ENCODE measurements at regions not wholly inside any gene's neighbourhood (a gene's known extent, or its start where the extent isn't known, plus 50 kb on each side); places are given as distances from the start of the nearest gene placed in this dataset.

DNA sequence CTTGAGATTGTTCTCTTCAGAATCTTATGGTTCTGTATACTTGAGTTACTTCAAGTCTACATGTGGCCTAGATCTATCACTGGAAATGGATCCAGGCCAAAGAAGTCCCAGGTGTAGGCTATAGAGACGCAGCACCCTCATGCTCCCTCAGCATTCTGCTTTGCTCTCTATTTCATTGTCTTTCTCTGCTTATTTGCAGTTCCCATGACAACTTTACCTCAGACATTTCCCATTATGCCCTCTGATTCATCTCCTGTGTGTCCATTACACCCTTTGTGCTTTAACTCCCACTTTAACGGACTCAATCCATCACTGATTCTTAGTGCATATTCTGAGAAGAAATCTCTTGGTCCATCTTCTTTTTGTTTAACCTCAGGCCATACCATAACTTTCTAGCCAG lies 236.9 kb upstream of the NRIP1 start:
- no peak for TF ChIP-seq POLR2AphosphoS5 (IDR thresholded peaks at IDR 0.05)
- TF ChIP-seq, protein P1, sequence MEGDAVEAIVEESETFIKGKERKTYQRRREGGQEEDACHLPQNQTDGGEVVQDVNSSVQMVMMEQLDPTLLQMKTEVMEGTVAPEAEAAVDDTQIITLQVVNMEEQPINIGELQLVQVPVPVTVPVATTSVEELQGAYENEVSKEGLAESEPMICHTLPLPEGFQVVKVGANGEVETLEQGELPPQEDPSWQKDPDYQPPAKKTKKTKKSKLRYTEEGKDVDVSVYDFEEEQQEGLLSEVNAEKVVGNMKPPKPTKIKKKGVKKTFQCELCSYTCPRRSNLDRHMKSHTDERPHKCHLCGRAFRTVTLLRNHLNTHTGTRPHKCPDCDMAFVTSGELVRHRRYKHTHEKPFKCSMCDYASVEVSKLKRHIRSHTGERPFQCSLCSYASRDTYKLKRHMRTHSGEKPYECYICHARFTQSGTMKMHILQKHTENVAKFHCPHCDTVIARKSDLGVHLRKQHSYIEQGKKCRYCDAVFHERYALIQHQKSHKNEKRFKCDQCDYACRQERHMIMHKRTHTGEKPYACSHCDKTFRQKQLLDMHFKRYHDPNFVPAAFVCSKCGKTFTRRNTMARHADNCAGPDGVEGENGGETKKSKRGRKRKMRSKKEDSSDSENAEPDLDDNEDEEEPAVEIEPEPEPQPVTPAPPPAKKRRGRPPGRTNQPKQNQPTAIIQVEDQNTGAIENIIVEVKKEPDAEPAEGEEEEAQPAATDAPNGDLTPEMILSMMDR (IDR thresholded peaks at IDR 0.05), result no peak
- TF ChIP-seq POLR2A (IDR thresholded peaks at IDR 0.05), result no peak
- TF ChIP-seq EP300 (IDR thresholded peaks at IDR 0.05), result no peak
- Histone ChIP-seq H3K36me3 (no peaks in the 10 kb centered on the region), H3K4me3 (no peak overlapping the region), H3K27ac (no peak overlapping the region), H3K4me1 (peaks cover 4% of the 10 kb centered on the region), H3K27me3 (no peaks in the 10 kb centered on the region), H3K9me3 (no peaks in the 10 kb centered on the region)
- no peak for DNase-seq (ENCODE audit: low spot score in 2 of 2)
- 88% methylated on average over 2 of the region's 2 CpGs for WGBS

DNA sequence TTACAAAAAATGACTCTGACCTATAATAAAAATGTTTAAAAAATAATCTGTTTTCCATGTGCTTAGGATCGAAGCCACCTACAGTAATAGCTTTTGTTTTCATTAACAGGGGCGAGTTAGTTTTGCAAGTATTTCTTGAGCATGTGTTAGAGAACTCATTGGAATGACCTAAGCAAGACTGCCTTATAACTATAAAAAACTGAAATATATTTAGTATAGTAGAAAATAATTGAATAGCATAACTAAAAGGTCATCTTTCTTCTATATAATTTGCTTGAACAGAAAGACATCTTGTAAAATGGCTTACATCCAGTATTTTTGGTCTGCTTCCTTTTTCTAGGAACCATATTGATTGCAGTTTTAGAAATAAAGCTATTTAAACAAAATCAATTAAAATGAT lies 241.5 kb upstream of the NRIP1 start:
- H3K4me3 ChIP-seq, result no peak overlapping the region
- H3K4me1 ChIP-seq, result peaks cover 11% of the 10 kb centered on the region
- DNase-seq (ENCODE audit: low spot score in 2 of 2), result no peak
- no peaks in the 10 kb centered on the region for H3K36me3 ChIP-seq
- H3K27ac ChIP-seq, result no peak overlapping the region
- H3K27me3 ChIP-seq, result no peaks in the 10 kb centered on the region
- no peaks in the 10 kb centered on the region for H3K9me3 ChIP-seq
- WGBS, result 87% methylated on average over 2 of the region's 2 CpGs
- TF ChIP-seq, protein P1 (IDR thresholded peaks at IDR 0.05), result no peak
- TF ChIP-seq POLR2A (IDR thresholded peaks at IDR 0.05) (no peak), EP300 (IDR thresholded peaks at IDR 0.05) (no peak), POLR2AphosphoS5 (IDR thresholded peaks at IDR 0.05) (no peak)

DNA sequence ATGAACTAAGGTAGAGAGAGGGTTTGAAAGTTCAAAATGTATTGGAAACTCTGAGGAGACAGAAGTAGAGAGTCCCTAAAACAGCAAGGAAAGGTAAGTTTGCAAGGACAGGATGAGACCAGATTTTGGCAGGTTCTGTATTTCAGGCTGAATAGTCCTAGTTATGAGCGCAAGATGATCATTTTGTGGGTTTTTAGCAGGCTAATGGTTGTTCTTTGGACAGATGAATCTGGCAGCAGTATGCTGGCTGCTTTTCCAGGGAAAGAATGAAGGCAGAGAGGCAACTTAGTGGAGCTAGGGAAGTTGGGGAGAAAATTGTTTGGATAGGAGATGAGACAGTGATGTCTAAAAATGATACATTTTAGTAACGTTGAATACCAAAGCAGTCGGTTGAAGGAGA lies 243.5 kb upstream of the NRIP1 start:
- Histone ChIP-seq H3K27me3 (no peaks in the 10 kb centered on the region), H3K9me3 (no peaks in the 10 kb centered on the region), H3K36me3 (no peaks in the 10 kb centered on the region), H3K4me1 (peaks cover 11% of the 10 kb centered on the region), H3K27ac (no peak overlapping the region), H3K4me3 (no peak overlapping the region)
- no peak for TF ChIP-seq EP300 (IDR thresholded peaks at IDR 0.05)
- no peak for TF ChIP-seq POLR2A (IDR thresholded peaks at IDR 0.05)
- TF ChIP-seq, protein P1 (IDR thresholded peaks at IDR 0.05), result no peak
- TF ChIP-seq POLR2AphosphoS5 (IDR thresholded peaks at IDR 0.05), result no peak
- WGBS, result 71% methylated on average over 3 of the region's 3 CpGs
- DNase-seq (ENCODE audit: low spot score in 2 of 2), result no peak

DNA sequence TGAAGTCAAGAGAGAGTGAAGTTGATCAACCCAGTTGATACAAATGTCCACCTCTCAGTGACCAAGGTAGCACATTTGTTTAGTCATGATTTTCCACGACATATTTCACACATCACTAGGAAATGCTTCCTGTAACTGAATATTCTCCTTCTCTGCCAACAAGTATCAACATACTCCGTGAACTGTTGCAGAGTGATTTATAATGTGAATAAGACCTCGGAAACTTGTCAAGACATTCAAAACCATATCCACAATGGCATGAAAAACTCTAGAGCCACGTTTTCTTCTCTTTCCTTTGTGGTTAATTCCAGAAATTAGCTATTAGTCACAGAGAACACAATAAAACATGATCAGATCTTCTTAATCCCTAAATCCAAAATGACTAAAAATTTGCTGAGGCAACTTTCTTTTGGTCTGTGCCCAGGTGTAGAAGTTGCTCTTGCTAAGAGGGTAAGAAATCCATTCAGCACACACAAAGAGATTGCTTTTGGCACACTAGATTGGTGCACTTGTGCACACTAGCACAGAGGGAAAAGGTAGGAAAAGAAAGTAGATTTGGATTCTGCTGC lies 244.3 kb upstream of the NRIP1 start:
- no peak overlapping the region for H3K4me3 ChIP-seq
- no peaks in the 10 kb centered on the region for H3K36me3 ChIP-seq
- no peaks in the 10 kb centered on the region for H3K9me3 ChIP-seq
- TF ChIP-seq POLR2AphosphoS5 (IDR thresholded peaks at IDR 0.05) (no peak), POLR2A (IDR thresholded peaks at IDR 0.05) (no peak), EP300 (IDR thresholded peaks at IDR 0.05) (no peak)
- TF ChIP-seq, protein P1 (IDR thresholded peaks at IDR 0.05), result no peak
- H3K4me1 ChIP-seq, result peaks cover 11% of the 10 kb centered on the region
- no peak overlapping the region for H3K27ac ChIP-seq
- DNase-seq (ENCODE audit: low spot score in 2 of 2), result no peak
- WGBS, result 29% methylated on average over 4 of the region's 4 CpGs
- no peaks in the 10 kb centered on the region for H3K27me3 ChIP-seq

DNA sequence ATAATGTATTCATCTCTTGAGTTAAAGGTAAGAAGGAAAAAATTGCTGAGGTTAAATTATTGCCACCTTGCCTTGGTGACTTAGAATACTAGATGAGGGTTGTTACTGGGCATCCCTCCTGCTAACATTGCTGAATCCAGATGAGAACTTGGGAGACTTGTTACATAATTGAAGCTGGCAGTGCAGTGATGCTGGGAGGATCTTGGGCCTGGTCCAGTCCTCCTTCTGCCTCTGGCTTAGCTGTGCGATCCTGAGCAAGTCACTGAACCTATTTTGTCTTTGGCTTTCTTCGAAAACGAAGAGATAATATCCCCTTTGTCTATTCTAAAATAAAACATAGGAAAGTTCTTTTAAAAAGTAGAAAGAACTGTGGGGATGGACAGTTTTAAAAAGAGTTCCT lies 244.9 kb upstream of the NRIP1 start:
- Histone ChIP-seq H3K36me3 (no peaks in the 10 kb centered on the region), H3K27ac (no peak overlapping the region), H3K4me1 (peaks cover 11% of the 10 kb centered on the region), H3K4me3 (no peak overlapping the region), H3K9me3 (no peaks in the 10 kb centered on the region), H3K27me3 (no peaks in the 10 kb centered on the region)
- WGBS, result 32% methylated on average over 3 of the region's 3 CpGs
- DNase-seq (ENCODE audit: low spot score in 2 of 2), result no peak
- TF ChIP-seq POLR2A (IDR thresholded peaks at IDR 0.05) (no peak), POLR2AphosphoS5 (IDR thresholded peaks at IDR 0.05) (no peak), EP300 (IDR thresholded peaks at IDR 0.05) (no peak)
- TF ChIP-seq, protein P1 (IDR thresholded peaks at IDR 0.05), result no peak

All from suprapubic skin (tissue), 4 donors.